22Rv1 (cell line): ENCODE measurements at regions not wholly inside any gene's neighbourhood (a gene's known extent, or its start where the extent isn't known, plus 50 kb on each side); places are given as distances from the start of the nearest gene placed in this dataset.

ENCODE experiments used
- CTCF ChIP-seq: fragments of 450-650 bp; IDR thresholded peaks from 2 replicates; pipeline ENCODE4 v1.5.1; 2017; ENCODE audit warnings: mild to moderate bottlenecking
- ZFX ChIP-seq: fragments of 450-650 bp; IDR thresholded peaks from 2 replicates; pipeline ENCODE4 v1.6.1; 2017; ENCODE audit warnings: antibody characterized with exemption, borderline replicate concordance

- peak; percentile 81 for TF ChIP-seq CTCF
- no peak for TF ChIP-seq ZFX
Observed at GRCh38 chr9:31799953-31800609, 584.4 kb upstream of the ACO1 start.
